Stimulated activated CD4-positive, alpha-beta T cell treated with anti-CD3 and anti-CD28 coated beads, TNF-alpha, amount 100 ng/mL, for 24 hours (primary cell): ENCODE measurements at regions not wholly inside any gene's neighbourhood (a gene's known extent, or its start where the extent isn't known, plus 50 kb on each side); places are given as distances from the start of the nearest gene placed in this dataset.
"Not testable (repeated sequence)": the region's sequence is repeated elsewhere in the genome, so short reads cannot be mapped to it uniquely, and the experiment has no call there.

Source experiments
- DNase-seq, 3 experiments: peaks; one replicate each; pipeline ENCODE4 v3.0.0-alpha.2; 2020; ENCODE audit warnings: low read depth in 3 of 3

- no peak for DNase-seq
These were observed 158.8 kb downstream of the IL20RB start for GRCh38 chr3:137116619-137117018.

DNA sequence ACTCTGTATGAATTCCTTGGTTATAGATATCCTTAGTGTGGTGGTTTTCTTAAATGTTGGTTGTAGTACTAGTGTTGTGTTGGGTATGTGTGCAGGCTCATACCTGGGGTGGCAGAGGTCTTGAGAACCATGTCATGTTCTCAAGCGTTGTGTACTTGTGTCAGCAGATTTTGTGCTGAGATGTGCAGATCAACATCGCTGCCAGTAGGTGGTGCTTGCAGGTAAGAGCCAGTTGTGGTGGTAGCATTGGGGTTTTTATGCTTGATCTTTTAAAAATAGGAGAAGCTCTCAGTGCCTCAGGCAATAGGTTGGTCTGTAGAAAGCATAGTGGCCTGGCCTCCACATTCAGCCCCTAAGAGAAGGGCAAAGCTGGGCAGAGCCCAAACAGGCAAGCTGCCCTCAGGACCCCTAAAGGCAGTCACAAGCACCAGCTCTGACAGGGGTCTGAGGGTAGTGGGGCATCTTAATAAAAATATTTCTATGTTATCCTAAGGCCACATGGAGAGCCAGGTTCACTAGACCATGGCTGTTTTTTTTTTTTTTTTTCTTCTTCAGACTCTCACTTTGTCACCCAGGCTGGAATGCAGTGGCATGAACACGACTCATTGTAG, 164.0 kb downstream of the IL20RB start:
- DNase-seq: peak in 1 of 3 experiments; percentile 4

DNA sequence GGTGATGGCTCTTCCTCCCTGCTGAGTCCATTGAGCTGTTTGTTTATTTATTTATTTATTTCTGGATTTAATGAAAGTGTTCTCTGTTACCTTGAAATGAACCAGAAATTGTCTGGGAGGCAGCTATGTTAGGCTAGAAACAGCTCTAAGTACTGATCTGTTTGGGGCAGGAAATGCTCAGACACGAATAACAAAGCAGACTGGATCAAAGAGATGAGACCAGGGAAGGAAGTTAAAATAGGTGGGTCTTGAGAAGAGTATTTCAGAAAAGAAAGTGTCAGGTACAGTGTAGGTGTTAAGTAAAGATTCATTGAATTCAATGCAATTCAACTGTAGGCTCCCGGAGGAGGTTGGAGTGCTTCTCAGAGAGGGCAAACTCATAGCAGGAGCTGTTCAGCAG, 173.3 kb downstream of the IL20RB start:
- no peak for DNase-seq

DNA sequence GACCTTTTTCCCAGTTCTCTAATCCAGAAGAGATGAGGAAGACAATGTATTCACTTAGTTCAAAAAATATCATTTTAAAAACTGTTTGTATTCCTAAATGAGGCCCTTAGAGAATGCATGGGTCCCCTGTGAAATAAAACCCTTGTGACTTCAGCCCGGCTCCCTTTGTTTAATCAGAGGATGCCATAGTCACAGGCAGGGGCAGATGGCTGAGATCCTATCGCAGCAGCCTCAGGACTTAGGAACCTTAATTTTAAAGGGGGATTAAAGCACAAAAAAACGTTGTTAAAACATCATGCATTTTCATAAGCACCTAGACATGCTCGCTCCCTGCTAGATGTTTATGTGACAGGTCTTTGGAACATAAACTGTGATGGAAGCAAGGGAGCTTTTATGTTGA, 176.6 kb downstream of the IL20RB start:
- DNase-seq: no peak

DNA sequence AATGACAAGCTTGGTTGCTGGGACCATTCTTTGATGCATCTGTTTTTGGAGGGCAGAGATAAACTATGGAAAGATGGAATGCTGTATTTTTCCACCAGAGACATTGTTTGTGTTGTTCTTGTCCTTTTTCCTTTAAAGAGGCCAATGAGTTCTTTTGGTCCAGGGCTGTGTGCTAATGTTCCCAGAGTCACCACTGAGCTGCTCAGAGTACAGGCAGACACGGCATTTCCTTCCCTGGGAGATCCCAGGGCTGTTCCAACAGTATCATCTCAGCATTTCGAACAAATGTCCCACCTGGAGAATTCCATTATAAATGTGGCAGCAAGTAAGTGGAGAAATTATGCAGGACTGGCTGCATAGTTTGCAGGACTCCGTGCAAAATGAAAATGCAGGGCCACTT, 190.6 kb downstream of the IL20RB start:
- DNase-seq: no peak

DNA sequence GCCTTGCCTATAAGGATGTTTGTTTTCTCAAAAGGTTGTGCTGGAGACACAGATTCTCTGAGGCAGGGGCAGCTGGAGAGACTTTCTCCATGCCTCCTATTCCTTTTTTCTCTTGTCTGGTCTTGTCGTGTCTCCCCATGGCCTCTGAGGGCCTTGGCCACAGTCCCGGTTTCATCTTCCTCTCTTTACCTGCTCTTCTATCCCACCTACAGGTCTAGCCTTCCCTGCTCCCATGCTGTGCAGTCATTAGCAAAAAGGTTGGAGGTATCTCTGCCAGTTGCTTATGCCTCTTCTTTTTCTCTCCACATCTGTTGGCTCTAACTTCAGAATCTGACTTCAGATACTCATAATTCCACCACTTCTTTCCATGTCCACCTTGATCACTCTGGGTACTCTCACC, 191.1 kb downstream of the IL20RB start:
- DNase-seq: no peak

DNA sequence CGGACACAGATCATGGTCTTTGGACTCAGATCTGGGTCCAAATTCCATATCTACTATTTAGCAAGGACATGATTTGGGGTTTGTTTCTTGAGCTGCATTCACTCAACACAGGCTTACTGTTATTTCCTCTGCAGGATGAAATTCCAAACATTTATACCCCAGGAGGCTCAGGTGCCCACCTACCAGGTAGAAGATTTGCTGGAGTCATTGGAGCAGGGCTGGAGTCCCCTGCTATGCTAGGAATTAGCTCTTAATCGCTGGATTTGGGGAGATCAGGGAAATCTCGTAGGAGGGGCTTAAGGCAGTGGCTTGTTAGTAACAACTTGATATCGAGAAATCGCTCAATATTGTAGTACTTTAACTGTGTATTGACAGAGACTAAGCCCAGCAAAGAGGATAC, 193.0 kb downstream of the IL20RB start:
- no peak for DNase-seq

- DNase-seq: not testable (repeated sequence)
These were observed 195.3 kb downstream of the IL20RB start for GRCh38 chr3:137153046-137153445.

GRCh38 chr3:137163241-137163871, 205.6 kb downstream of the IL20RB start:
- DNase-seq: no peak

DNA sequence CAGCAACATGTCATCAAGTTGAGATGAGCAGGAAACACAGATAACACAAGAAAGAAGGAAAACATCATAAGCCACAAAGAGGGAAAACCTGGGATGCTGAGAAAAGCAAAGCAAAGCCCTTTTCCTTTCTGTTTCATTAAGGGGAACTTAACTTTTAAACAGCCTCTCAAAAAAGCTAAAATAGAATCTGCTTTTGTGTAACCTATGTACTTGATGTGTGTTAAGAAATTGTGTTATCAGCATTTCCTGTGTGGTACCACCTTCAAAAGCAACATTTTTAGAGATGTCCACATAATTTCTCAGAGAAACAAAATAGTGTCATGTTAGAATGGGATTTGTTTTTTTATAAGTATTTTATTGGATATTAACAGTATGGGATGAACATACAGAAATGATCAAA, 206.2 kb downstream of the IL20RB start:
- no peak for DNase-seq

GRCh38 chr3:137165117-137165806, 207.5 kb downstream of the IL20RB start:
- no peak for DNase-seq

DNA sequence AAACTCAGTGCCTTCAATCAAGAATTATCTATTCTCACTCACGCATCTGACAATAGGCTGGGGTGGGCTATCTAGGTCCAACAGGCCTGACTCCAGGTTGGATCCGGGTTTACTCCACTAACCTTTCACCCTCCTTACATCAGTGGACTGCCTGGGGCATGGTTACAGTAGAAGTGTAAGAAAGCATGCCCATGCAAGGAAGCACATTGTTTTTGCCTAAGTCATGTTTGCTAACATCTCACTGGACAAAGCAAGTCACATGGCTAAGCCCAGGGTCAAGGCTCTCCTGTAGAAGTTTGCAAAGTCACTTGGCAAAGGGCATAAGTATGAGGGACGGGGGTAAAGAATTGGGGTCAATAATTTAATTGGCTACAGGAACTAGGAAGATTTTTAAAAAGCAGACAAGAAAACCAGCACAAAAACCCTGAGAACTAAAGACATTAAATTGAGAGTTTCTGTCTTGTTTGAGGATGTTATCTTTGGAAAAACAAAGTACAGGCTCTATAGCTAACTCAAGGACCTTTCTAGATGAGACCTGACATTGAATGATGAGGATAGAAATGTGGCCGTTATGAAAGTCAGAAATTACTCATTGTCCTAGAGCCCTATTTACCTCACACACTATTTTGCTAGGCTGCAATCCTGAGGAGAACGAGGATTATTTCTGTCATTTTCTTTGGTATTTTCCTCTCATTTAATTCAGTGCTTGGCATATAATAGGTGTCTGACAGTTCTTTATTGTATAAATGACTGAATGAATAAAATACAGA, 214.2 kb downstream of the IL20RB start:
- no peak for DNase-seq

- DNase-seq: no peak
These were observed 214.9 kb downstream of the IL20RB start for GRCh38 chr3:137172728-137173127.

GRCh38 chr3:137174514-137174913, 216.7 kb downstream of the IL20RB start:
- DNase-seq: no peak

GRCh38 chr3:137180220-137180619, 222.4 kb downstream of the IL20RB start:
- DNase-seq: no peak

- no peak for DNase-seq
These were observed 233.5 kb downstream of the IL20RB start for GRCh38 chr3:137191133-137191923.

- no peak for DNase-seq
These were observed 234.2 kb downstream of the IL20RB start for GRCh38 chr3:137191951-137192350.

DNA sequence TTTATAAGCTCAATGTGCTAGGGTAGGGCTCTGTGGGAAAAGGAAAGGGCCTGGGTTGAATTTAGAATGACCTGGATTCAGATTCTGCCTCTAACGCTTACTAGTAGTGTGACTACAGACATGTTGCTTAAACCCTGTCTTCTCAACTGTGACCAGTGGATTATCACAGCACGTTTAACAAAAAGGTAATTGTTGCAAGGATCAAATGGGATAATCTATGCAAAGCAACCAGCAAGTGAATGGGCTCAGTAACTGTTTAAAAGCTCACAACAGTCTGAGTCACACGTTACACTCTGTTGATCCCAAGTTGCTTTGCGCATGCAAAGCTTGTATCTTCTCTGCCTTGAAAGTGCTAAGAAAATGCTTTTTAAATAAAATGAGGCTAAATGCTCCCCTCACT, 236.5 kb downstream of the IL20RB start:
- no peak for DNase-seq

DNA sequence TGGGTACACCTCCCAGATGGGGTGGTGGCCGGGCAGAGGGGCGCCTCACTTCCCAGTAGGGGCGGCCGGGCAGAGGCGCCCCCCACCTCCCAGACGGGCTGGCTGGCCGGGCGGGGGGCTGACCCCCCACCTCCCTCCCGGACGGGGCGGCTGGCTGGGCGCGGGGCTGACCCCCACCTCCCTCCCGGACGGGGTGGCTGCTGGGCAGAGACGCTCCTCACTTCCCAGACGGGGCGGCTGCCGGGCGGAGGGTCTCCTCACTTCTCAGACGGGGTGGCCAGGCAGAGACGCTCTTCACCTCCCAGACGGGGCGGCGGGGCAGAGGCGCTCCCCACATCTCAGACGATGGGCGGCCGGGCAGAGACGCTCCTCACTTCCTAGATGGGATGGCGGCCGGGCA, 240.6 kb downstream of the IL20RB start:
- DNase-seq: not testable (repeated sequence)

DNA sequence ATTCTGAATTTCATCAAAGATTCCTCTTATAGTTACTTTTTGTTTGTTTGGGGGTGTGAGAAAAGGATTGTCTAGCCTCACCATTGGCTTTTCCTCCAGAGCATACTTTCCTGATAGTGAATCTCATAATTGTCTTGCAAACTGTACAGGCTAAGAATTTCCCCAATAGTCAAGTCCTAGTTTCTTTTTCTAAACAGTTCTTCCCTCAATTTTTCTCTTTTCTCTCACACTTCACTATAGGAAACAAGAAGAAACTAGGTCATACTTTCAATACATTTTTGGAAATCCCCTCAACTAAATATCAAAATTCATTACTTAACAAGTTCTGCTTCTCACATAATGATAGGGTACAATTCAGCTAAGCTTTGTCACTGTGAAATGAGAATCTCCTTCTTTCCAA, 241.9 kb downstream of the IL20RB start:
- DNase-seq: no peak

DNA sequence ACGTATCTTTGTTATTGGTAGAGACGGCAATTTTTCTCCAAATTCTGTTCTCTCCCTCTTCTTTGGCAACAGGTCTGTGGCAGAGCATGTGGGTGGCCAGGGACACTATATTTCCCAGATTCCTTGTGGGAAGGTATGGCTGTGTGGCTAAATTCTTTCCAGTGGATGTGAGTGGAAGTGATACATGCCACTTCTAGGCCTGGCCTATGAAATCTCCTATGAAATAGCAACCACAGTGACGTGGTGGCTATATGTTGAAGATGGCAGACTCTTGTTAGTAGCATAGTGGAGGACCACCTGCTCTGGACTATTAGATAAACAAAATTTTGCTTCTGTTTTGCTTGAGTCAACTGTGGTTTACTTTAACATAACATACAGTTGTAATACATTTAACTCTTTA, 243.3 kb downstream of the IL20RB start:
- no peak for DNase-seq

GRCh38 chr3:137202941-137203340, 245.2 kb downstream of the IL20RB start:
- DNase-seq: no peak
